Effector CD4-positive, alpha-beta T cell (primary cell): ENCODE measurements at regions not wholly inside any gene's neighbourhood (a gene's known extent, or its start where the extent isn't known, plus 50 kb on each side); places are given as distances from the start of the nearest gene placed in this dataset.

Experiments
- DNase-seq: peaks from one replicate; pipeline ENCODE4 v3.0.0-alpha.2; 2020

GRCh38 chr10:36191009-36191408 lies 548.9 kb upstream of the FZD8 start:
- no peak for DNase-seq

DNA sequence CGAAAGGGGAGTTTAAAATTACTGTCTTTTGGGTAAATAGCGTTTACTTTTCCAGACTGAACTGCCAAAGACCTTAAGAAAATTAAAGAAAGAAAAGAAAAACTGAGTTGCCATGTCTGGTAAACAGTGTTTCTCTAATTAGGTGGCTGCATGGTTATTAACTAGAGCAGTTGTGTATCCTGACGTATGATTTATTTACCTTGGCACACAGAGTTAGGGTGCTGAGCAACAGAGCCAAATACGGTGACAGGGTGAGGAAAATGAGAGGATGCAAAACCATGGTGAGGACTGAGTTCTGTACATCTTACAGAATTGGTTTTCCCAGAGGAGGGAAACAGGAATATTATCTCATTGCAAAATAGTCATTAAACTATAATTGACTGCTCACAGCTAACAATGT lies 546.4 kb upstream of the FZD8 start:
- DNase-seq = no peak

- DNase-seq = no peak
Measured at GRCh38 chr10:36188080-36188453, 546.0 kb upstream of the FZD8 start.

- DNase-seq = no peak
Measured at GRCh38 chr10:36187380-36188079, 545.4 kb upstream of the FZD8 start.

DNA sequence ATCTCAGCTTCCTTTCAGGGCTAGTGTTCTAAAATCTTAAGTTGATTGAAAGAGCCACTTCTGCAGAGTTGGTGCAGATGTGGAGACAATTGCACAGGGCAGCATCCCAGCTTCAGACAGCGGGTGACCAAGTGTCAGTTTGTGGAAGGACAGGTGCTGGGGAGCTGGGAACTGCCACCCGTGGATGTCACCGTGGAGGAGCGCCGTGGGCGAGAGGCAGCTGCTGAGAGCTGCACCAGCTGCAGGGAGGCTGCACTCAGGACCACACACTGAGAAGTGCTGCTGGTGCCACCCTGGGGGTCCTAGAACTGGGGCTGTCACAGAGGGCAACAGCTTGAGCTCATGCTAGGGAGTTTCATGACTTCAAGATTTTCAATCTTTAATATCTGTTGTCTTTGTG lies 543.0 kb upstream of the FZD8 start:
- DNase-seq = no peak

GRCh38 chr10:36183726-36184125 lies 541.6 kb upstream of the FZD8 start:
- no peak for DNase-seq

DNA sequence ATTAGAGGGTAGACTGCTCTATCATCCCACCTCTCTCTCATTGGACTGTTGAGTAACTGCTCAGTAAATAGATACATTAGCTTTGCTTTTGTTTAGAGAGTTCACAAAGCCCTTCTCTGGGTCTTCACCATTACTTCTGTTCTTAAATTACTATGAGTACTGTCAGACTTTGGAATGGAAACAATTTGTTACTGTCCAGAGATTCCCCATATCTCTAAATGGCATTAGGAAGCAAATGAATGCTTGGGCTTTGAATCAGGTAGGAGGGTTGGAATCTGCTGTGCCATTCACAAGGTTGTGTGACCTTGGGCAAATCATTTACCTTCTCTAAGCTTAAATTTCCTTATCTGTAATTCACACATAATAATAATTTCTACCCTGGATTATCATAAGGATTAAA lies 541.0 kb upstream of the FZD8 start:
- DNase-seq = no peak

DNA sequence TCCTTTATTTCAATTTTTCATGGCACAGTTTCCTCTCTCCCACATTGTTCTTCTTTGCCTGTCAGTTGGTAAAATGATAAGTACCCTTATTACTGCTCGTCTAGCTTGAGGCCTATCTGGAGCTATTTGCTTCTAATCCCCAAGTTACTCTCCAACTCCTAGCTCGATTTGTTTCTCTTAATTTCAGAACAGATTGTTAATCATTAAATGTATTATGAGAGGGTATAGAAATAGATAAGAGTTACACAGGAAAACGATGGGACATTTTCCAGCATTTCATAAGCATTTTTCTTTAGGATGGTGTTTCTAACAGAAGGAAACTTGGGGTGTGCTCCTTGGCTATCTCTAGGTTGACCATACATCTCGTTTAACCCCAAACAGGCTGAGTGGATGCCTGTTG lies 540.5 kb upstream of the FZD8 start:
- DNase-seq = no peak

GRCh38 chr10:36182179-36182566 lies 540.1 kb upstream of the FZD8 start:
- no peak for DNase-seq

- DNase-seq = no peak
Measured at GRCh38 chr10:36181426-36182178, 539.5 kb upstream of the FZD8 start.

- DNase-seq = no peak
Measured at GRCh38 chr10:36178616-36179015, 536.5 kb upstream of the FZD8 start.

GRCh38 chr10:36177071-36177470 lies 535.0 kb upstream of the FZD8 start:
- DNase-seq = no peak

DNA sequence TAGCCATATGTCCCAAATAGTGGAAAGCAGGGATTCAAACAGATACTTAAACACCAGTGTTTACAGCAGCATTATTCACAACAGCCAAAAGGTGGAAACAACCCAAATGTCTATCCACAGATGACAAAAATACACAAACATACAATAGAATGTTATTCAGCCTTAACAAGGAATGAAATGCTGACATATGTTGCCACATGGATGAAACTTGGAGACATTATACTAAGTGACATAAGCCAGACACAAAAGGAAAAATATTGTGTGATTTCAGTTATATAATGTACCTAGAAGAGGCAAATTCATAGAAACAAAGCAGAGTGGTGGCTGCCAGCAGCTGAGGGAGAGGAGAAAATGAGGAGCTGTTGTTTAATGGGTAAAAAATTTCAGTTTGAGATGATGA lies 533.9 kb upstream of the FZD8 start:
- DNase-seq = no peak

- no peak for DNase-seq
Measured at GRCh38 chr10:36173364-36173763, 531.3 kb upstream of the FZD8 start.

- DNase-seq = no peak
Measured at GRCh38 chr10:36171953-36172940, 530.2 kb upstream of the FZD8 start.

DNA sequence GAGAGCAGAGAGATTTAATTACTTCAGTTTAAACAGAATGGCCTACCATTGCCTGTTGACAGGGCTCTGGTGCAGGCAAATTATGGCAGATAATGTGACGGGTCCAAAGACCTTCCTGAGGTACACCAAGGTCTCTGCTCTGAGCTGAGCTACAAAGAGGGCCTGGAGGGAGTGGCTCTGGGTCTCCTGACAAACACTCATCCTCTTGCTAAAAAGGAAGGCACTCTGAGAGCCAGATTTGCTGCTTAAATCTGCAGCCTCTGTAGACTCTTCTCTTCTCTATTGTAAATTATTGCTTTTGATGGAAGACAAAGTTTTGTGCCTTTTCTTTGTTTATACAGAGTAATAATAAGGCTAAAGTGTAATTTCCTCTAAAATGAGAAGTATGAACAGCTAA lies 529.5 kb upstream of the FZD8 start:
- no peak for DNase-seq

DNA sequence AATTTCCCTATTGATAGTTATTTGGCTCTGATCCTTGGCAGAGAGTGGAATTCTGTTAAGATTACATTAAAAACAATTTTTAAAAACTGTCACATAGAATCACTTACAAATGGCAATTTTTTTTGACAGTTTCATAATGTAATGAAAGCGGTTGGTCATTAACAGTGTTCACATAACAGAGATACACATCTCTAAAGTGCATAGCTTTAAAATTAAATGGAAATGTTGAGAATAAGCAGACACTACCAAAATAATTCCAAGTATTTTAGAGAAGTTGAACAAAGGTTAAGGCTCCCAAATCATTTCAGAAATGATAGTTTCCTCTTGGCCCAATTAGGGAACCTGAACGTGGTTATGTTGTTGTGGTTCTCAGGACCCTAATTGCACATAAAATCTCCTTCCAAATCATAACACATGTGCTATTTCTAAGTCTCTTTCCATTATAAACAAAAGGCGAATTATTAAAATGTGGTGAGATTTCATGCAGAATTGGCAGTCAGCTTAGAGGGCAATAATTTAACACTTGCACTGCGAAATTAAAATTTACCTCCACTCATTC lies 528.9 kb upstream of the FZD8 start:
- DNase-seq = no peak

DNA sequence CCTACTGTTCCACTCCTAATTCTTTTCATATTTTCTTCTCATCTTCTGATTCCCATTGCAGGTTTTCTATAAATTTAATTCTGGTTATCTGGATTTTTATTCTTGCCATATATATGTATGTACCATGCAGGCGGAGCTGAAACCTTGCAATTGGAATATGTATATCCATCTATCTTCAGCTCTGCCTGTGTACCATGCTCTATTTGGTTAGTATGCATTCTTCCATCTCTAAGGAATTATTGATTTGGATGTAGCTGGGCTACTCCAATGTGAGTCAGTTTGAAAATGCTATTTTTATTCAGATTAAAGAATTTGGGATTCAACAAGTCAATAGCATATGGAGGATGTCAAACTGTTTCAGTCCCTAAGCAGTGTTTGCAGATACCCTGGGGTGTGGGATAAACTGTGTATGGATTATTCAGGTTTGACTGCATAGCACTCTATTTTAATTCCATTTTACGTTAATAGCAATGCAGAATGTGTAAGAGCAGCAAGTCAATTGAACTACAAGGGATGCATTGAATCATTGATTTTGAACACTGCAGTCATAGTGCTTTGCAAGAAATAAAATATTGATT lies 528.1 kb upstream of the FZD8 start:
- DNase-seq = no peak

DNA sequence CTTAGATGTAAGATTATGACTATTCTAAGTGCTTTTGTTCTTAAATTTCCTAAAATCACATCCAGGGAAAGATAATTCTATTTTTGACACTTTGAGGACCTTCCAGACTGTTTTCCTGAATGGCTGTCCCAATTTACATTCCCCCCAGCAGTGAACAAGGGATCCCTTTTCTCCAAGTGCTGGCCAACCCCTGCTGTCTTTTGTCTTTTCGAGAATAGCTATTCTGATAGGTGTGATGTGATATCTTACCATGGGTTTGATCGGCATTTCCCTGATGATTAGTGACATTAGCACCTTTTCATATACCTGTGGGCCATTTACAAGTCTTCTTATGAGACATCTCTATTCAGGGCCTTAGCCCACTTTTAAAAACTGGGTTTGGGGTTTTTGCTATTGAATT lies 526.7 kb upstream of the FZD8 start:
- no peak for DNase-seq

- DNase-seq = no peak
Measured at GRCh38 chr10:36164556-36165504, 522.7 kb upstream of the FZD8 start.

DNA sequence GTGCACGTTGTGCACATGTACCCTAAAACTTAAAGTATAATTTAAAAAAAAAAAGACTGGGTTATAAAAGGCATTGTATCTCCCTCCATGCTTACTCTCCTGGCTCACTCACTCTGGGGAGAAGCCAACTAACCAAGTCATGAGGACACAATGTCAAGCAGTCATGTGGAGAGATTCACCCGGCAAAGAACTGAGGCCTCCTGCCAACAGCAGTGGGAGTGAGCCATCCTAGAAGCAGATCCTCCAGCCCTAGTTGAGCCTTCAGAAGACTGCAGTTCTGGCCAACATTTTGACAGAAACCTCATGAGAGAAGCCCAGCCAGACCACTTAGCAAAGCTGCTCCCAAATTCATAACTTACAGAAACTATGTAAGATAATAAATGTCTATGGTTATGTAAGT lies 521.7 kb upstream of the FZD8 start:
- DNase-seq = no peak

- DNase-seq = no peak
Measured at GRCh38 chr10:36157486-36157885, 515.4 kb upstream of the FZD8 start.
